ENCODE measurements at regions not wholly inside any gene's neighbourhood (a gene's known extent, or its start where the extent isn't known, plus 50 kb on each side); places are given as distances from the start of the nearest gene placed in this dataset.

DNA sequence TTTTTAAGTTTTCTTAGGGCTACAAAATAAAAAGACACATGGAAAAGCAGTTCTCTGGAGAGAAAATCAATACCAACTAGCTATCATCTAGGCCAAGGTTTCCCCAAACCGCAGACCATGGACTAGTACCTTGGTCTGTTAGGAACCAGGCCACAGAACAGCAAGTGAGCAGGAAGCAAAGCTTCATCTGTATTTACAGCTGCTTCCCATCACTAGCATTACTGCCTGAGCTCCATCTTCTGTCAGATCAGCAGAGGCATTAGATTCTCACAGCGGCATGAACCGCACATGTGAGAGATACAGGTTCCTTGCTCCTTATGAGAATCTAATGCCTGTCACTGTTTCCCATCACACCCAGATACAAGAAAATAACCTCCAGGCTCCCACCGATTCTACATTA, 1907.6 kb upstream of the ACO1 start:
- TF ChIP-seq, protein P1, sequence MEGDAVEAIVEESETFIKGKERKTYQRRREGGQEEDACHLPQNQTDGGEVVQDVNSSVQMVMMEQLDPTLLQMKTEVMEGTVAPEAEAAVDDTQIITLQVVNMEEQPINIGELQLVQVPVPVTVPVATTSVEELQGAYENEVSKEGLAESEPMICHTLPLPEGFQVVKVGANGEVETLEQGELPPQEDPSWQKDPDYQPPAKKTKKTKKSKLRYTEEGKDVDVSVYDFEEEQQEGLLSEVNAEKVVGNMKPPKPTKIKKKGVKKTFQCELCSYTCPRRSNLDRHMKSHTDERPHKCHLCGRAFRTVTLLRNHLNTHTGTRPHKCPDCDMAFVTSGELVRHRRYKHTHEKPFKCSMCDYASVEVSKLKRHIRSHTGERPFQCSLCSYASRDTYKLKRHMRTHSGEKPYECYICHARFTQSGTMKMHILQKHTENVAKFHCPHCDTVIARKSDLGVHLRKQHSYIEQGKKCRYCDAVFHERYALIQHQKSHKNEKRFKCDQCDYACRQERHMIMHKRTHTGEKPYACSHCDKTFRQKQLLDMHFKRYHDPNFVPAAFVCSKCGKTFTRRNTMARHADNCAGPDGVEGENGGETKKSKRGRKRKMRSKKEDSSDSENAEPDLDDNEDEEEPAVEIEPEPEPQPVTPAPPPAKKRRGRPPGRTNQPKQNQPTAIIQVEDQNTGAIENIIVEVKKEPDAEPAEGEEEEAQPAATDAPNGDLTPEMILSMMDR (IDR thresholded peaks at IDR 0.05; ENCODE audit: insufficient read depth, low read length, poor library complexity, severe bottlenecking), result no peak
- Histone ChIP-seq H3K4me3 (ENCODE audit: low read depth, low read length) (no peak overlapping the region), H3K27me3 (ENCODE audit: control insufficient read depth, insufficient read depth, low read length) (no peaks in the 10 kb centered on the region), H3K36me3 (ENCODE audit: control insufficient read depth, insufficient read depth, low read length) (no peaks in the 10 kb centered on the region)
- no peak for DNase-seq (ENCODE audit: low read depth)

DNA sequence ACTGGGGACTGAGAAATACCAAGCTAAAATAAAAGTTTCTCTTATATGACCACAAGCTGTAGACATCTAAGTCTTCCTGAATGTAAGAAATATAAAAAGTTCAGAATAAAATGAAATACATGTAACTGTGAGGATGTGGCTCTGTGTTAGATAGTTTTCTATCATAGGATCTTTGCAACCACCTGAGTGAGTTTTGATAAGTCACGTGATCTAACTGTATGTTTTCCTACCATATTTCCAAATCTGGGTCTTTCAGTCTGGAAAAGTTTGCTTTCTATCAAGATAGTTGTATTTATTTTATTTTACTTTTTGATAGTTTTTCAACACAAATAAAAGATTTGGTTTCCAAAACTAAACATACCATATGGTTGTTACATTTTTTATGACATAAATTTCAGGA, 1905.8 kb upstream of the ACO1 start:
- TF ChIP-seq, protein P1 (IDR thresholded peaks at IDR 0.05; ENCODE audit: insufficient read depth, low read length, poor library complexity, severe bottlenecking), result no peak
- Histone ChIP-seq H3K27me3 (ENCODE audit: control insufficient read depth, insufficient read depth, low read length) (no peaks in the 10 kb centered on the region), H3K36me3 (ENCODE audit: control insufficient read depth, insufficient read depth, low read length) (no peaks in the 10 kb centered on the region), H3K4me3 (ENCODE audit: low read depth, low read length) (no peak overlapping the region)
- no peak for DNase-seq (ENCODE audit: low read depth)

GRCh38 chr9:30482499-30482898, 1901.9 kb upstream of the ACO1 start:
- Histone ChIP-seq H3K4me3 (ENCODE audit: low read depth, low read length) (no peak overlapping the region), H3K27me3 (ENCODE audit: control insufficient read depth, insufficient read depth, low read length) (no peaks in the 10 kb centered on the region), H3K36me3 (ENCODE audit: control insufficient read depth, insufficient read depth, low read length) (no peaks in the 10 kb centered on the region)
- DNase-seq (ENCODE audit: low read depth), result no peak
- TF ChIP-seq, protein P1 (IDR thresholded peaks at IDR 0.05; ENCODE audit: insufficient read depth, low read length, poor library complexity, severe bottlenecking), result no peak

GRCh38 chr9:30484690-30485089, 1899.8 kb upstream of the ACO1 start:
- H3K4me3 ChIP-seq (ENCODE audit: low read depth, low read length), result no peak overlapping the region
- H3K27me3 ChIP-seq (ENCODE audit: control insufficient read depth, insufficient read depth, low read length), result no peaks in the 10 kb centered on the region
- DNase-seq (ENCODE audit: low read depth), result no peak
- TF ChIP-seq, protein P1 (IDR thresholded peaks at IDR 0.05; ENCODE audit: insufficient read depth, low read length, poor library complexity, severe bottlenecking), result no peak
- no peaks in the 10 kb centered on the region for H3K36me3 ChIP-seq (ENCODE audit: control insufficient read depth, insufficient read depth, low read length)

DNA sequence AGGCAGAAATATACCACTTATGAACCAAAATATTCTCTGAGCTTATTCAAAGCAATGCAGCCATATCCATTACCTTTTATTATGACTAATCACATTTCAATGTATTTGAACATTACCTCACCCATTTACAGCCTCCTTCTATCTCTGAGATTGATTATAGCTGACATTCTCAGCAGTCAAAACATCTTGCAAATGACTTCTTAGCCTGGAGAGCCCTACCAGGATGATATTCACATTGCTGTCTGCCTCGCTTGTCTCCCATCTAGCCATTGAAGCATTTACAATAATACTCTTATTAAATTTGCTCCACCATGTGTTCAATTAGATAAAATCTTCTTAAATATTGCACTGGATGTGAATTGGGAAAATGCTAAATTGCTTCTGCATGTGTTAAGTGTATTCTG, 1879.9 kb upstream of the ACO1 start:
- no peak overlapping the region for H3K4me3 ChIP-seq (ENCODE audit: low read depth, low read length)
- TF ChIP-seq, protein P1 (IDR thresholded peaks at IDR 0.05; ENCODE audit: insufficient read depth, low read length, poor library complexity, severe bottlenecking), result no peak
- DNase-seq (ENCODE audit: low read depth), result no peak
- H3K36me3 ChIP-seq (ENCODE audit: control insufficient read depth, insufficient read depth, low read length), result no peaks in the 10 kb centered on the region
- no peaks in the 10 kb centered on the region for H3K27me3 ChIP-seq (ENCODE audit: control insufficient read depth, insufficient read depth, low read length)

DNA sequence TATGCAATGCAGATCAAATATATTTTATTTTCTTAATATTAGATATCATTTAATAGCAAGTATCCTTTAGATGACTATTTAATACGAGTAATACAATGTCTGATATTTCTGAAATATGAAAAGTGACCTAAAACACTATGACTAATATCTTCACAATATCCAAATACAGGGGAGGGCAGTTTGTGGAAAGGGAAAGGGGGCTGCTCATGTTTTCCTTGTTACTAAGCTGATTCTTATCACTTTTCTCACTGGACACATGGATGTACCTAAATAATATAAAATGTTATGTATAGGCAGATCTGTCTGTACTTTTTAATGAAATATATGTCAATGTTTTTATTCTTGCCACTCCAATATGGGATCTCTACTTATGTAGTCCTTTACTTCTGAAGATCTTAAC, 1879.1 kb upstream of the ACO1 start:
- H3K36me3 ChIP-seq (ENCODE audit: control insufficient read depth, insufficient read depth, low read length), result no peaks in the 10 kb centered on the region
- H3K4me3 ChIP-seq (ENCODE audit: low read depth, low read length), result no peak overlapping the region
- TF ChIP-seq, protein P1 (IDR thresholded peaks at IDR 0.05; ENCODE audit: insufficient read depth, low read length, poor library complexity, severe bottlenecking), result no peak
- H3K27me3 ChIP-seq (ENCODE audit: control insufficient read depth, insufficient read depth, low read length), result no peaks in the 10 kb centered on the region
- DNase-seq (ENCODE audit: low read depth), result no peak

Measured in kidney epithelial cell (primary cell).